Astrocyte of the spinal cord (primary cell): ENCODE measurements at regions not wholly inside any gene's neighbourhood (a gene's known extent, or its start where the extent isn't known, plus 50 kb on each side); places are given as distances from the start of the nearest gene placed in this dataset.

Source experiments
- DNase-seq: peaks from one replicate; pipeline ENCODE4 v3.0.0; 2011; ENCODE audit warnings: low read depth, low spot score
- H3K4me3 ChIP-seq: 2 replicates; pipeline ENCODE4 v1.5.1; 2011; ENCODE audit warnings: low read depth, mild to moderate bottlenecking, low read length, moderate library complexity
- in situ Hi-C: cut with HindIII; loops from 2 replicates; pipeline ENCODE4 v1.10.0; 2017; ENCODE audit warnings: low sequenced_read_pairs
- TF ChIP-seq, protein P1 (sequence below): IDR thresholded peaks from 2 replicates; pipeline ENCODE4 v1.5.1; 2012; ENCODE audit warnings: low read depth, mild to moderate bottlenecking, low read length, inconsistent platforms

GRCh38 chr6:71524201-71524600 is 235.6 kb downstream of the OGFRL1 start:
- TF ChIP-seq, protein P1, sequence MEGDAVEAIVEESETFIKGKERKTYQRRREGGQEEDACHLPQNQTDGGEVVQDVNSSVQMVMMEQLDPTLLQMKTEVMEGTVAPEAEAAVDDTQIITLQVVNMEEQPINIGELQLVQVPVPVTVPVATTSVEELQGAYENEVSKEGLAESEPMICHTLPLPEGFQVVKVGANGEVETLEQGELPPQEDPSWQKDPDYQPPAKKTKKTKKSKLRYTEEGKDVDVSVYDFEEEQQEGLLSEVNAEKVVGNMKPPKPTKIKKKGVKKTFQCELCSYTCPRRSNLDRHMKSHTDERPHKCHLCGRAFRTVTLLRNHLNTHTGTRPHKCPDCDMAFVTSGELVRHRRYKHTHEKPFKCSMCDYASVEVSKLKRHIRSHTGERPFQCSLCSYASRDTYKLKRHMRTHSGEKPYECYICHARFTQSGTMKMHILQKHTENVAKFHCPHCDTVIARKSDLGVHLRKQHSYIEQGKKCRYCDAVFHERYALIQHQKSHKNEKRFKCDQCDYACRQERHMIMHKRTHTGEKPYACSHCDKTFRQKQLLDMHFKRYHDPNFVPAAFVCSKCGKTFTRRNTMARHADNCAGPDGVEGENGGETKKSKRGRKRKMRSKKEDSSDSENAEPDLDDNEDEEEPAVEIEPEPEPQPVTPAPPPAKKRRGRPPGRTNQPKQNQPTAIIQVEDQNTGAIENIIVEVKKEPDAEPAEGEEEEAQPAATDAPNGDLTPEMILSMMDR, result no peak
- no peak overlapping the region for H3K4me3 ChIP-seq
- in situ Hi-C loops, result no loop called here
- DNase-seq, result peak; percentile 12

GRCh38 chr6:71527886-71528285 is 239.3 kb downstream of the OGFRL1 start:
- TF ChIP-seq, protein P1, result no peak
- H3K4me3 ChIP-seq, result no peak overlapping the region
- DNase-seq, result no peak
- in situ Hi-C loops, result no loop called here

DNA sequence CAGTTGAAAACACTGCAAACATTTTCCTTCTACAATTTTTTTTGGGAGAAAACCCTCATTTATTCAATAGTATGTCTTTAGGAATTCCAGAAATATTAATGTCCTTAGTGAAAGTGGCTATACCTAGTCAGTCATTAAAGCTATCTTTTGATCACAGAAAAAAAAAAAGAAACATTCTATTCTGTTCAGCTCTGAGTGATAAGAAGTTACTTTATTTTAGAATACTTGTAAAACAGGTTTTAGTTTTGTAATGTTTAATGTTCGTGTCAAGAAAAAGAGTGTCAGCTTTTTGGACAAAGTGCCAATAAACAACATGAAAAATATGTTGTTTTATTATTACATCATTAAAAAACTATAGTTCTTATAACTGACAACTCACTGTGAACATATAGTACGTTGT is 240.4 kb downstream of the OGFRL1 start:
- no peak overlapping the region for H3K4me3 ChIP-seq
- in situ Hi-C loops, result no loop called here
- TF ChIP-seq, protein P1, result no peak
- no peak for DNase-seq

GRCh38 chr6:71529769-71530168 is 241.2 kb downstream of the OGFRL1 start:
- TF ChIP-seq, protein P1, result no peak
- H3K4me3 ChIP-seq, result no peak overlapping the region
- DNase-seq, result no peak
- in situ Hi-C loops, result no loop called here

DNA sequence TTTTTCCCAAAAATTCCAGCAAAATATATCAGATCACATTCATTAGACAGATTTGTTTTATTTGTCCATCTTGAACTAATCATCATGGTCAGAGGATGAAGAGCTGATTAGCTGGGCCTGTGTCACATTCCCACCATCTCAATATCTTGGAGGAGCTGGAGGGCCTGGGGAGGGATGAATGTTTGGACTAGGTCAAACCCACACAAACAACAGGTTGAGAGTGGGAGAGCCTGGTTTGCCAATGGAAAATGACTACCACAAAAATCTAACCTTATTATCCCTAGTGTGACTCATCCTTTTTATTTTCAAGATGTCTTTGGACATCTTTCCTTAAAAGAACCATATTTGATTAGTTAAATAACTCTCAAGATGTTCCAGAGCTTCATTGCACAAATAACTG is 242.4 kb downstream of the OGFRL1 start:
- TF ChIP-seq, protein P1, result no peak
- peak; percentile 7 for DNase-seq
- in situ Hi-C loops, result no loop called here
- no peak overlapping the region for H3K4me3 ChIP-seq

DNA sequence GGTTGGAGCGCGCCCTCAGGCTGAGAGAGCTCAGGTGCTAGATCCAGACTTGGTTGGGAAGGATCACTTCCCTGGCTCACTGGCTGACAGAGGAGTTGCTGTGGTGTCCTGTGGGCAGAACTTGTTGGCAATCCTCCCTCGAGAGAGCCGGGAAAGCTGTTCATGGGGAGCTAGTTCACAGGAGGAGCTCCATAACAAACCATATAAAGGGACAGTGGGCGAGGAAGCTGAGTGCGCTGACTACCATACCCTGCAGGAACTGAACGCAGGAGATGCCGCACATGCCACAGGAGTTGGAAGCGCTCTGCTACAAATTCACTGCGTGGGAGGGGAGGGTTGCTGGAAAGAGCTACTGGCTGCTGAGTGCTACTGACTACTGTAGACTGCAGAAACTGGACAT is 243.2 kb downstream of the OGFRL1 start:
- DNase-seq, result no peak
- no peak overlapping the region for H3K4me3 ChIP-seq
- TF ChIP-seq, protein P1, result no peak
- in situ Hi-C loops, result no loop called here

DNA sequence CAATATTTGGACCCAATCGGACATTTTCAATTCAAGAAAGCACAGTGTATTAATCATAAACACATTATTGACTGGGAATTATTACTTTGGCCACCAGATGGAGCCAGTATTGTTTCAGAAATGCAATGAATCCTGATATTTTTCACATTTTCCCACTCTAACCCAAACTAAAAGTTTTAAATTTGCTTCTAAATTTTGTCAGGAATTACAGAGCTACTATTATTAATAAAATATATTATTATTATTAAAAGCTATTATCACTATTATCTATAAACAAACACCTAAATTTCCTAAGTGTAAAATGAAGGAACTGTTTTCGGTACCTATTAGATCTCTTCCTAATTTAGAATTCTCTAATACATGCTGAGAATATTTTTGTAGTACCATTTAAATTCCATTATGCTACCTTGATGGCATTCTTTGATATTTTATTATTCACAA is 245.3 kb downstream of the OGFRL1 start:
- in situ Hi-C loops, result no loop called here
- H3K4me3 ChIP-seq, result no peak overlapping the region
- TF ChIP-seq, protein P1, result peak; percentile 52
- DNase-seq, result peak; percentile 30
